ENCODE measurements at regions not wholly inside any gene's neighbourhood (a gene's known extent, or its start where the extent isn't known, plus 50 kb on each side); places are given as distances from the start of the nearest gene placed in this dataset.

DNA sequence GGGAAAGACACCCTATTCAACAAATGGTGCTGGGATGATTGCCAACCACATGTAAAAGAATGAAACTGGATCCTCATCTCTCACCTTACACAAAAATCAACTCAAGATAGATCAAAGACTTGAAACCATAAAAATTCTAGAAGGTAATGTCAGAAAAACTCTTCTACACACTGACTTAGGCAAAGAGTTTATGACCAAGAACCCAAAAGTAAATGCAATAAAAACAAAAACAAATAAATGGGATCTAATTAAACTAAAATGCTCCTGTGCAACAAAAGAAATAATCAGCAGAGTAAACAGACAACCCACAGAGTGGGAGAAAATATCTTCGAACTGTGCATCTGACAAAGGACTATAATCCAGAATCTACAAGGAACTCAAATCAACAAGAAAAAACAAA, 504.2 kb upstream of the MBL2 start:
- no peak for DNase-seq
- ChIA-PET CTCF (no interaction called here), POLR2A (no interaction called here)
- Histone ChIP-seq H3K36me3 (ENCODE audit: control insufficient read depth in 4 of 4, insufficient read depth in 4 of 4, low read length in 3 of 4) (no peaks in the 10 kb centered on the region), H3K4me1 (ENCODE audit: control extremely low read depth in 1 of 4, control insufficient read depth in 4 of 4, insufficient read depth in 4 of 4, low read length in 3 of 4) (no peaks in the 10 kb centered on the region), H3K27ac (ENCODE audit: insufficient read depth in 1 of 2, low read depth in 1 of 2, low read length in 2 of 2, poor library complexity in 1 of 2, severe bottlenecking in 2 of 2) (no peak overlapping the region), H3K9me3 (ENCODE audit: control extremely low read depth in 1 of 5, control insufficient read depth in 4 of 5, insufficient read depth in 2 of 5, low read depth in 1 of 5, low read length in 4 of 5) (peaks cover 0 to 4% (median 0%) of the 10 kb centered on the region in 5 experiments), H3K4me3 (ENCODE audit: control insufficient read depth in 1 of 7, extremely low read depth in 1 of 7, insufficient read depth in 4 of 7, low read depth in 2 of 7, low read length in 6 of 7) (no peak overlapping the region), H3K27me3 (replicated peaks in 2 of 5; ENCODE audit: control insufficient read depth in 4 of 5, insufficient read depth in 5 of 5, low read length in 4 of 5) (no peaks in the 10 kb centered on the region)
- no CpG with 5 or more reads among the region's 1 CpG for WGBS (ENCODE audit: insufficient coverage)

DNA sequence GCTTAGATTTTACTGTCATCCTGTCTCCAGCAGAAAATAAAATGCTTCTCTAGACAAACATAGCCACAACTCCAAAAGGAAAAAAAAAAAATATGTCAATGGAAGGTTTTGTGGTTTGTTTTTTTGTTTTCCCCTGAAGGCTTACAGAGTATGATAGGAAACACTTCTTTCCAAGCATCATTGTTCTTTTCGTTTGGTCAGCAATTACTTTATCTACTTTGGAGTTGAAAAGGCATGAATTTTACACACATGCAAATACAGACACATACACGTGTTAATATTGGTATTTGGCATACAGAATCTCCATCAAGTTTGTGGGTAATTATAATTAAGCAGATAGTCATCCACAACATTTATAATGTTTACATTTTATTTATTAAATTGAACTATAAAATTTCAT, 496.9 kb upstream of the MBL2 start:
- WGBS (ENCODE audit: insufficient coverage), result no CpG with 5 or more reads among the region's 2 CpGs
- no peak overlapping the region for H3K4me3 ChIP-seq (ENCODE audit: control insufficient read depth in 1 of 7, extremely low read depth in 1 of 7, insufficient read depth in 4 of 7, low read depth in 2 of 7, low read length in 6 of 7)
- H3K27ac ChIP-seq (ENCODE audit: insufficient read depth in 1 of 2, low read depth in 1 of 2, low read length in 2 of 2, poor library complexity in 1 of 2, severe bottlenecking in 2 of 2), result no peak overlapping the region
- H3K27me3 ChIP-seq (replicated peaks in 2 of 5; ENCODE audit: control insufficient read depth in 4 of 5, insufficient read depth in 5 of 5, low read length in 4 of 5), result no peaks in the 10 kb centered on the region
- no peaks in the 10 kb centered on the region for H3K36me3 ChIP-seq (ENCODE audit: control insufficient read depth in 4 of 4, insufficient read depth in 4 of 4, low read length in 3 of 4)
- H3K4me1 ChIP-seq (ENCODE audit: control extremely low read depth in 1 of 4, control insufficient read depth in 4 of 4, insufficient read depth in 4 of 4, low read length in 3 of 4), result no peaks in the 10 kb centered on the region
- H3K9me3 ChIP-seq (ENCODE audit: control extremely low read depth in 1 of 5, control insufficient read depth in 4 of 5, insufficient read depth in 2 of 5, low read depth in 1 of 5, low read length in 4 of 5), result peaks cover 0 to 4% (median 0%) of the 10 kb centered on the region in 5 experiments
- no peak for DNase-seq
- POLR2A ChIA-PET, result no interaction called here
- CTCF ChIA-PET, result no interaction called here

GRCh38 chr10:53260213-53260612, 487.6 kb upstream of the MBL2 start:
- no peak for DNase-seq
- Histone ChIP-seq H3K4me3 (ENCODE audit: control insufficient read depth in 1 of 7, extremely low read depth in 1 of 7, insufficient read depth in 4 of 7, low read depth in 2 of 7, low read length in 6 of 7) (no peak overlapping the region), H3K4me1 (ENCODE audit: control extremely low read depth in 1 of 4, control insufficient read depth in 4 of 4, insufficient read depth in 4 of 4, low read length in 3 of 4) (no peaks in the 10 kb centered on the region), H3K9me3 (ENCODE audit: control extremely low read depth in 1 of 5, control insufficient read depth in 4 of 5, insufficient read depth in 2 of 5, low read depth in 1 of 5, low read length in 4 of 5) (no peaks in the 10 kb centered on the region), H3K36me3 (ENCODE audit: control insufficient read depth in 4 of 4, insufficient read depth in 4 of 4, low read length in 3 of 4) (no peaks in the 10 kb centered on the region), H3K27me3 (replicated peaks in 2 of 5; ENCODE audit: control insufficient read depth in 4 of 5, insufficient read depth in 5 of 5, low read length in 4 of 5) (no peaks in the 10 kb centered on the region), H3K27ac (ENCODE audit: insufficient read depth in 1 of 2, low read depth in 1 of 2, low read length in 2 of 2, poor library complexity in 1 of 2, severe bottlenecking in 2 of 2) (no peak overlapping the region)
- no CpG with 5 or more reads among the region's 1 CpG for WGBS (ENCODE audit: insufficient coverage)
- ChIA-PET CTCF (no interaction called here), POLR2A (no interaction called here)

DNA sequence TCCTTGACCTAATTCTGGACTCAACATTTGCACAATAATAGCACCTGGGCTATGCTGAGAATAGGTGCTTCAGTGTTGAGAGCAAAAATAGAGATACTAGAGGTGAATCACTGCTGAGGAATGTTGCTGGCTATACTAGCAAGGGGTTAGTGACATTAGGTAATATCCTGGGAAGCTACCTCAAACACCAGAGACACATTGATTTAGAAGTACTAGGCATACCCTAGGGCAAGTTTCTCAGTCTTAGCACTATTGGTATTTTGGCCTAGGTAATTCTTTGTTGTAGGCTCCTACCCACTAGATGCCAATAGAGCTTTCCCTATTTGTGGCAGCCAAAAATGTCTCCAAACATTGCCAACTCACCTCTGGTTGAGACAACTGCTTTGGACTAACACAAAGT, 484.0 kb upstream of the MBL2 start:
- no peaks in the 10 kb centered on the region for H3K36me3 ChIP-seq (ENCODE audit: control insufficient read depth in 4 of 4, insufficient read depth in 4 of 4, low read length in 3 of 4)
- no peaks in the 10 kb centered on the region for H3K27me3 ChIP-seq (replicated peaks in 2 of 5; ENCODE audit: control insufficient read depth in 4 of 5, insufficient read depth in 5 of 5, low read length in 4 of 5)
- peaks cover 0 to 2% (median 0%) of the 10 kb centered on the region in 5 experiments for H3K9me3 ChIP-seq (ENCODE audit: control extremely low read depth in 1 of 5, control insufficient read depth in 4 of 5, insufficient read depth in 2 of 5, low read depth in 1 of 5, low read length in 4 of 5)
- H3K4me3 ChIP-seq (ENCODE audit: control insufficient read depth in 1 of 7, extremely low read depth in 1 of 7, insufficient read depth in 4 of 7, low read depth in 2 of 7, low read length in 6 of 7), result no peak overlapping the region
- POLR2A ChIA-PET, result no interaction called here
- H3K27ac ChIP-seq (ENCODE audit: insufficient read depth in 1 of 2, low read depth in 1 of 2, low read length in 2 of 2, poor library complexity in 1 of 2, severe bottlenecking in 2 of 2), result no peak overlapping the region
- CTCF ChIA-PET, result no interaction called here
- DNase-seq, result no peak
- no peaks in the 10 kb centered on the region for H3K4me1 ChIP-seq (ENCODE audit: control extremely low read depth in 1 of 4, control insufficient read depth in 4 of 4, insufficient read depth in 4 of 4, low read length in 3 of 4)

DNA sequence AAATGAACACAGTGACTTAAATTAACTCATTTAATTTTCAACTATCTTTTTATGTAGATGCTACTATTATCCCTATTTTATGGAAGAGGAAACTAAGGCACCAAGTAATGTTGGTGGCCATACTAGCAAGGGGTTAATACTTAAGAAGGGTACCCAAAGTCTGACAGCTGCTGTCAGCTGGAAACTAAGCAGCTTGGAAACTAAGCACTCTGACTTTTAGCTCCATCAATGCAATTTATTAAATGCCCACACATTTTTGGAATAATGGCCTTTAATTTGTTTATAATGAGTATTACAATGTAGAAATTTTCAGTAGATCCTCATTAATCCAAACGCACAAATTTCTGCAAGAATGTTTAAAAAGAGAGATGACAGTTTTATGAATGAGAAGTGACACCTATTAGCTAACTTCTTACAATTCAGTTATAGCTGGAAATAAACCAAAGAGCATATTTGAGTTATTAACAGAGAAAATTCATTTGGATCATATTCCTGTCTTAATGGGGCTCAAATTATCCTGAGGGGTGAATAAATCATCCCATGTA, 483.1 kb upstream of the MBL2 start:
- peaks cover 0 to 2% (median 0%) of the 10 kb centered on the region in 5 experiments for H3K9me3 ChIP-seq (ENCODE audit: control extremely low read depth in 1 of 5, control insufficient read depth in 4 of 5, insufficient read depth in 2 of 5, low read depth in 1 of 5, low read length in 4 of 5)
- DNase-seq, result no peak
- ChIA-PET CTCF (no interaction called here), POLR2A (no interaction called here)
- no peaks in the 10 kb centered on the region for H3K36me3 ChIP-seq (ENCODE audit: control insufficient read depth in 4 of 4, insufficient read depth in 4 of 4, low read length in 3 of 4)
- no peaks in the 10 kb centered on the region for H3K27me3 ChIP-seq (replicated peaks in 2 of 5; ENCODE audit: control insufficient read depth in 4 of 5, insufficient read depth in 5 of 5, low read length in 4 of 5)
- H3K4me3 ChIP-seq (ENCODE audit: control insufficient read depth in 1 of 7, extremely low read depth in 1 of 7, insufficient read depth in 4 of 7, low read depth in 2 of 7, low read length in 6 of 7), result no peak overlapping the region
- no peaks in the 10 kb centered on the region for H3K4me1 ChIP-seq (ENCODE audit: control extremely low read depth in 1 of 4, control insufficient read depth in 4 of 4, insufficient read depth in 4 of 4, low read length in 3 of 4)
- H3K27ac ChIP-seq (ENCODE audit: insufficient read depth in 1 of 2, low read depth in 1 of 2, low read length in 2 of 2, poor library complexity in 1 of 2, severe bottlenecking in 2 of 2), result no peak overlapping the region
- WGBS (ENCODE audit: insufficient coverage), result no CpG with 5 or more reads among the region's 1 CpG

GRCh38 chr10:53253221-53253620, 480.6 kb upstream of the MBL2 start:
- Histone ChIP-seq H3K9me3 (ENCODE audit: control extremely low read depth in 1 of 5, control insufficient read depth in 4 of 5, insufficient read depth in 2 of 5, low read depth in 1 of 5, low read length in 4 of 5) (peaks cover 0 to 2% (median 0%) of the 10 kb centered on the region in 5 experiments), H3K27me3 (replicated peaks in 2 of 5; ENCODE audit: control insufficient read depth in 4 of 5, insufficient read depth in 5 of 5, low read length in 4 of 5) (no peaks in the 10 kb centered on the region), H3K36me3 (ENCODE audit: control insufficient read depth in 4 of 4, insufficient read depth in 4 of 4, low read length in 3 of 4) (no peaks in the 10 kb centered on the region), H3K4me1 (ENCODE audit: control extremely low read depth in 1 of 4, control insufficient read depth in 4 of 4, insufficient read depth in 4 of 4, low read length in 3 of 4) (no peaks in the 10 kb centered on the region), H3K27ac (ENCODE audit: insufficient read depth in 1 of 2, low read depth in 1 of 2, low read length in 2 of 2, poor library complexity in 1 of 2, severe bottlenecking in 2 of 2) (no peak overlapping the region), H3K4me3 (ENCODE audit: control insufficient read depth in 1 of 7, extremely low read depth in 1 of 7, insufficient read depth in 4 of 7, low read depth in 2 of 7, low read length in 6 of 7) (no peak overlapping the region)
- 67% methylated on average over 3 of the region's 3 CpGs for WGBS (ENCODE audit: insufficient coverage)
- no peak for DNase-seq
- ChIA-PET CTCF (no interaction called here), POLR2A (no interaction called here)

DNA sequence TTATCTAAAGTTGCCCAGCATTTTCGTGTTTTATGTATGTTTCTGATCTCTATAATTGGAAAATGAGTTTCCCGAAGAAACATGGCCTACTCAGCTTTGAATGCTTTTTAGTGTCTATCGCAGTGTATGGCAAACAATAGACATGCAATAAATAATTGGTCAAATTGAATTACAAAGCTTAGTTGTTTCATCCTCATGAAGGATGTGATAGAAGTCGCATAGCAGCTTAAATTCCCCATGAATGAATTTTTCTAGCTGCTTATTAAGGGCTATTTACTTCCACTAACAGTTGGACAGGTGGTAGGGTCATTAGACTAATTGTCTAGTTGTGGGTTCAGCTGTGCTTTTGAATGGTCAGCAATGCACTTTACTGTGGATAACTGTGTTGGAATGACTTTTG, 467.3 kb upstream of the MBL2 start:
- POLR2A ChIA-PET, result no interaction called here
- Histone ChIP-seq H3K4me1 (ENCODE audit: control extremely low read depth in 1 of 4, control insufficient read depth in 4 of 4, insufficient read depth in 4 of 4, low read length in 3 of 4) (no peaks in the 10 kb centered on the region), H3K36me3 (ENCODE audit: control insufficient read depth in 4 of 4, insufficient read depth in 4 of 4, low read length in 3 of 4) (no peaks in the 10 kb centered on the region), H3K27ac (ENCODE audit: insufficient read depth in 1 of 2, low read depth in 1 of 2, low read length in 2 of 2, poor library complexity in 1 of 2, severe bottlenecking in 2 of 2) (no peak overlapping the region), H3K9me3 (ENCODE audit: control extremely low read depth in 1 of 5, control insufficient read depth in 4 of 5, insufficient read depth in 2 of 5, low read depth in 1 of 5, low read length in 4 of 5) (no peaks in the 10 kb centered on the region), H3K27me3 (replicated peaks in 2 of 5; ENCODE audit: control insufficient read depth in 4 of 5, insufficient read depth in 5 of 5, low read length in 4 of 5) (no peaks in the 10 kb centered on the region), H3K4me3 (ENCODE audit: control insufficient read depth in 1 of 7, extremely low read depth in 1 of 7, insufficient read depth in 4 of 7, low read depth in 2 of 7, low read length in 6 of 7) (no peak overlapping the region)
- CTCF ChIA-PET, result interaction anchor here (1.2 kb wide), 1 partner anchor 10 kb away, joined by 3 read pairs; no protein-coding TSS in a partner anchor
- no CpG with 5 or more reads among the region's 4 CpGs for WGBS (ENCODE audit: insufficient coverage)
- no peak for DNase-seq

All from common myeloid progenitor, CD34-positive (primary cell).